ENCODE measurements at regions not wholly inside any gene's neighbourhood (a gene's known extent, or its start where the extent isn't known, plus 50 kb on each side); places are given as distances from the start of the nearest gene placed in this dataset.

DNA sequence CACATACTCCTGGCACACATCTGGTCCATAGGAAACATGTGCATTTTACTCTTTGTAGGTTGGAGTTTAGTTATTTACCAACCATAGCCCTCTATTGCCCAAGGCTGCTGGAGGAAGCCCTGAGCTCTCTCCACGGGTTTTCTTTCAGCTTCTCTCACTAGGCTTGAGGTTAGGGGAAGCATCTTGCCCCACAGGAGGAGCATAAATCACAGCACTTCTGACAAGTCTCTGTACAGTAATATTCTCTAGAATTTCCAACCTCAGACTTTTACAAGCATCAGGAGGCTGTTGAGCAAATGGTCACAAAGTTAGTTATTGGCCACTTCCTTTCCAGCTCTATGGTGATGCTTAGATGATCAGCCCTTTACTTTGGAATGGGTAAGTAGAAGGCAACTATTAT lies 122.9 kb upstream of the GLI3 start:
- H2AK5ac ChIP-seq (ENCODE audit: insufficient read length, low read length), result no peak overlapping the region
- peaks cover 5 to 9% of the 10 kb centered on the region in 2 experiments for H3K9me3 Mint-ChIP-seq
- H2BK5ac ChIP-seq (ENCODE audit: insufficient read length, low read length), result no peak overlapping the region
- H3K9me3 ChIP-seq (ENCODE audit: control insufficient read depth, low read depth, low read length), result no peaks in the 10 kb centered on the region
- no peak overlapping the region for H2BK20ac ChIP-seq (ENCODE audit: low read depth, low read length, poor library complexity, severe bottlenecking)
- no peak overlapping the region for H3K4ac ChIP-seq (ENCODE audit: low read depth, low read length)
- WGBS (ENCODE audit: extremely low coverage, insufficient read length, low lambda C conversion rate), result no CpG with 5 or more reads among the region's 1 CpG
- H3K27me3 Mint-ChIP-seq (ENCODE audit: low read depth), result no peaks in the 10 kb centered on the region; the same call in 1 of the 2 replicates
- H4K5ac ChIP-seq (ENCODE audit: insufficient read length, low read depth, low read length), result no peak overlapping the region
- H3K27ac Mint-ChIP-seq, result no peak overlapping the region
- H3K23ac ChIP-seq (ENCODE audit: insufficient read length, low read depth, low read length), result no peak overlapping the region
- no peaks in the 10 kb centered on the region for H3K79me1 ChIP-seq (ENCODE audit: insufficient read depth, low read depth, low read length, poor library complexity, severe bottlenecking)
- H3K27ac ChIP-seq (ENCODE audit: insufficient read length, low read depth, low read length), result no peak overlapping the region
- H3K56ac ChIP-seq (ENCODE audit: insufficient read length, low read depth, low read length), result no peak overlapping the region
- H3K9ac ChIP-seq (ENCODE audit: extremely low read depth, insufficient read length, low read length), result no peak overlapping the region
- no peak overlapping the region for H4K8ac ChIP-seq (replicated peaks; ENCODE audit: insufficient read length, low read depth, low read length)
- H4K91ac ChIP-seq (ENCODE audit: insufficient read length, low read depth, low read length), result no peak overlapping the region
- no peak overlapping the region for H3K4me2 ChIP-seq (ENCODE audit: insufficient read depth, insufficient read length, low read length)
- no peak overlapping the region for H2BK12ac ChIP-seq (ENCODE audit: insufficient read length, low read depth, low read length)
- no peaks in the 10 kb centered on the region for H3K4me1 ChIP-seq (ENCODE audit: insufficient read depth, low read length)
- no peak overlapping the region for H3K18ac ChIP-seq (ENCODE audit: insufficient read length, low read depth, low read length)
- H3K36me3 Mint-ChIP-seq (ENCODE audit: insufficient read depth in 1 of 3, low read depth in 3 of 3), result peaks cover 0 to 6% (median 3%) of the 10 kb centered on the region in 3 experiments; a peak in 4 of 7 replicates
- no peak overlapping the region for H3K14ac ChIP-seq (ENCODE audit: insufficient read depth, low read length)
- no peaks in the 10 kb centered on the region for H3K23me2 ChIP-seq (ENCODE audit: insufficient read length, low read depth, low read length, poor library complexity, severe bottlenecking)
- DNase-seq, result no peak
- no peaks in the 10 kb centered on the region for H3K27me3 ChIP-seq (ENCODE audit: insufficient read depth, low read length)
- no peaks in the 10 kb centered on the region for H3K79me2 ChIP-seq (ENCODE audit: insufficient read depth, low read length)
- no peak overlapping the region for H3T11ph ChIP-seq (ENCODE audit: low read length)
- H4K20me1 ChIP-seq (ENCODE audit: control insufficient read depth, insufficient read depth, insufficient read length), result no peaks in the 10 kb centered on the region
- no peaks in the 10 kb centered on the region for H3K4me1 Mint-ChIP-seq
- H3K4me3 Mint-ChIP-seq, result no peak overlapping the region
- H2AFZ ChIP-seq (ENCODE audit: low read length), result no peak overlapping the region
- no peak overlapping the region for H2BK15ac ChIP-seq (ENCODE audit: low read depth, low read length)
- TF ChIP-seq, protein P1, sequence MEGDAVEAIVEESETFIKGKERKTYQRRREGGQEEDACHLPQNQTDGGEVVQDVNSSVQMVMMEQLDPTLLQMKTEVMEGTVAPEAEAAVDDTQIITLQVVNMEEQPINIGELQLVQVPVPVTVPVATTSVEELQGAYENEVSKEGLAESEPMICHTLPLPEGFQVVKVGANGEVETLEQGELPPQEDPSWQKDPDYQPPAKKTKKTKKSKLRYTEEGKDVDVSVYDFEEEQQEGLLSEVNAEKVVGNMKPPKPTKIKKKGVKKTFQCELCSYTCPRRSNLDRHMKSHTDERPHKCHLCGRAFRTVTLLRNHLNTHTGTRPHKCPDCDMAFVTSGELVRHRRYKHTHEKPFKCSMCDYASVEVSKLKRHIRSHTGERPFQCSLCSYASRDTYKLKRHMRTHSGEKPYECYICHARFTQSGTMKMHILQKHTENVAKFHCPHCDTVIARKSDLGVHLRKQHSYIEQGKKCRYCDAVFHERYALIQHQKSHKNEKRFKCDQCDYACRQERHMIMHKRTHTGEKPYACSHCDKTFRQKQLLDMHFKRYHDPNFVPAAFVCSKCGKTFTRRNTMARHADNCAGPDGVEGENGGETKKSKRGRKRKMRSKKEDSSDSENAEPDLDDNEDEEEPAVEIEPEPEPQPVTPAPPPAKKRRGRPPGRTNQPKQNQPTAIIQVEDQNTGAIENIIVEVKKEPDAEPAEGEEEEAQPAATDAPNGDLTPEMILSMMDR (conservative IDR thresholded peaks at IDR 0.05), result no peak
- H2BK120ac ChIP-seq (ENCODE audit: low read depth, low read length, poor library complexity, severe bottlenecking), result no peak overlapping the region
